ENCODE measurements at regions not wholly inside any gene's neighbourhood (a gene's known extent, or its start where the extent isn't known, plus 50 kb on each side); places are given as distances from the start of the nearest gene placed in this dataset.

- DNase-seq (ENCODE audit: low read depth in 2 of 2) = peak; percentile 7 to 8
These were observed 52.7 kb upstream of the ERCC6L2 start for GRCh38 chr9:95822583-95823431.

DNA sequence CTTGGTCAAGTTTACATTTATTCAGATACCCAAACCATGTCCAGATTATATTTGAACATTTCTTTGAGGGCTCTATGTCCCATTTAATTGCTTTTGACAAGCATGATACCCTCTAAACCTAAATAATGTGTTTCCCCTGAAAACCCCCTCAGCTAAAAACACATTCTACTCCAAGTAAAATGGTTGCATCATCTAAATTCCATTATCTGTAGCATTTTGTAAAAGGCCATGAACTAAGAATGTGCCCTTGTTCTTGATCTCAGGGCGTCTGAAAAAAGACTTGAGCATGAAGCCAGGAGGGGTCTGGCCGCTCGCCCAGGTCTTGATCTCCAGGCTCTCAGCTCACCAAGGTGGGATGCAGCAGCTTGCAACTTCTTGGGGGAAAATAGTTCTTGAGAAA is 53.5 kb upstream of the ERCC6L2 start:
- no peak for DNase-seq (ENCODE audit: low read depth in 2 of 2)

DNA sequence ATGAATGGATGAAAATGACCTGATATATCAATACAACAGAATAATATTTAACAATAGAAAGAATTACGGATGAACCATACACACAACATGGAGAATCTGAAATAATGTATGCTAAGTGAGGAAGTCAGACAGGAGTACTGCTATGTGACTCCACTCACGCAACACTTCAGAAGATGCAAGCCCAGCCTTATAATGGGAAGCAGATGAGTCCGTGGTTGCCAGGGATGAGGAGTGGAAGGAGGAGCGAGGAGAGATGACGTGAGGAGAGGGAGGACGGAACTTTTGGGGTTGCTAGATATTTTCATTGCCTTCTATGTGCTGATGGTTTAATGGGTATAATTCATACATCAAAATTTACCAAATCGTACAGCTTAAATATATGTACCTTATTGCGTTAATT is 55.4 kb upstream of the ERCC6L2 start:
- no peak for DNase-seq (ENCODE audit: low read depth in 2 of 2)

DNA sequence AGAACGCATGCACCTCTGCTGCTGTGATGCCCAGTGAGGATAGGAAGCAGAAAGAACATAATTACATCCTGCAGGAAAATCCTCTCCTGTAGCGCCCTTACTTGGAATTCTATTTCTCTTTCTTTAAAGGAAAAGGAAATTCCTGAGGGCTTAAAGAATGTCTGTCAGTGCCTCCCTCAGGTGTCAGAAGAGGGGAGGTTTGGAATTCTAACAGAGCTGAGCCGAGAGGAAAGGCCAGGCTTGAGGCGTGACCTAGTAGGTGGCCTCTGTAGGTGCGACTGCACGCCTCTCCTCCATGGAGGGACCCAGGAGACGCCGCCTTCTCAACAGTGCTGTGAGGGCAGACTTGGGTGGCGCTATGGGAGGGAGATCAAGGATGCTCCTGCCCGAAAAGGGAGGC is 55.9 kb upstream of the ERCC6L2 start:
- no peak for DNase-seq (ENCODE audit: low read depth in 2 of 2)

GRCh38 chr9:95817205-95817604 is 58.3 kb upstream of the ERCC6L2 start:
- no peak for DNase-seq (ENCODE audit: low read depth in 2 of 2)

DNA sequence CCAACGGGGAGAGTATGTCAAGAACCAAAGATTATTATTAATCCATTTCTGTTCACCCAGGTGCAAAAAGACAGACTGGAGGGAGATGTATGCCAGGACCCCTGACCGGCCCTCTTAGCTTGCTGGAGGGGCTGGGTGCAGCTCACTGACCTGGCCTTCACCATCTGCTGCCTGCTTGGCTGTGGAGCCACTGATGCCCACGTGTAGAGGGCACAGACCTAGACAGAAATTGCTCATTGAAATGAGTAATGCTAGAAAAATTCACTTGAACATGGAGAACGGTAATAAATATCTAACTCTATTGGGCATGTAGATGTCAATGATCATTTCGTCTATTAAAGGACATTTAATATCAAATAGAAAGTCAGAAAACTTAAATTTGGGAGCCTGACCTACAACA is 58.8 kb upstream of the ERCC6L2 start:
- DNase-seq (ENCODE audit: low read depth in 2 of 2) = no peak

DNA sequence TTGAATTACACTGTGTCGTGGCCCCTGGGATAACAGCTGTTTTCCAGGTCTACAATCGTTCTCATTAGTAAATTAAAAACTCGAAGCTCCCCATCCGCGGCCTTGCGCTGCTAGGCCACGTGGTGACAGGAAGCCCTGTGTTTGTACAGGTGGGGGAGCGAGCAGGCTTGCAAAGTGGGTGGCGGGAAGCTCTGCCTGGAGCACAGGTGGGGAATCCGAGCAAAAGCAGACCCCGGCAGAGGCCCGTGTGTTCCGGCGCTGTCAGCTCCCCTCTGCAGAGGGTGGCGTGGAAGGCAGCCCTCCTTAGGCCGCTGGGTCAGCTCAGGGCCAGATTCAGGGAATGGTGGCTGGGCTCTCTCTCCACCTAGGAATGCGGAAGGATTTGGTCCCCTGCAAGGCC is 59.5 kb upstream of the ERCC6L2 start:
- DNase-seq (ENCODE audit: low read depth in 2 of 2) = no peak

DNA sequence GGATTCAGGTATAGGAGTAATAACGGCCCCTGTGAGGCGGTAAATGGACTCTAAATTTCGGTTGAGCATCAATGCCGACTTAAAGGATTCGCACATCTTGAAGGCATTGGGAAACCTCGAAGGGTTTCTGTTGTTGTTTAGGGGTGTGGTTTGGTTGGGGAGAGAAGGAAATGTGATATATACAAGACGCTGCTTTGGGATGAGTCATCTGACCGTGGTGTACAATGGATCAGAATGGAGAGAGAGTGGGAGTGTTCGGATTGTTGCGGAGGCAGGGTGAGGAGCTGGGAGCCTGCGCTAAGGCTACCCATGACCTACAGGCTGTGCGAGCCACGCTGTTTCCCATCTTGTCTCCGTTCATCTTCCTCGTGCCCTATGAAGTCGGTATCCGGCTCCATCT is 60.4 kb upstream of the ERCC6L2 start:
- DNase-seq (ENCODE audit: low read depth in 2 of 2) = no peak

- DNase-seq (ENCODE audit: low read depth in 2 of 2) = no peak
These were observed 61.6 kb upstream of the ERCC6L2 start for GRCh38 chr9:95813923-95814322.

- no peak for DNase-seq (ENCODE audit: low read depth in 2 of 2)
These were observed 64.7 kb upstream of the ERCC6L2 start for GRCh38 chr9:95810814-95811213.

DNA sequence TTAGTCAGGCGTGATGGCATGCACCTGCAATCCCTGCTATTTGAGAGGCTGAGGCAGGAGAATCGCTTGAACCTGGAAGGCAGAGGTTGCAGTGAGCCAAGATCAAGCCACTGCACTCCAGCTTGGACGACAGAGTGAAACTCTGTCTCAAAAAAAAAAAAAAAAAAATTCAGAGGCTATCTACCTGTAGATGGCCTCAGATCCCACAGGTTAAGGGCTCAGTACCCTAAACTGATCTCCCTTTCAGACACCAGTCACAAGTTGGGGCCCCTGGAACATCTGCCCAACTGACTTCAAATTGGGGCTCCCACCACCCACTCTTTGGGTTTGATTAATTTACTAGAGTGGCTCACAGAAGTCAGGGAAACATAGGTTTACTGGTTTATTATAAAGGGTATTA is 65.4 kb upstream of the ERCC6L2 start:
- DNase-seq (ENCODE audit: low read depth in 2 of 2) = no peak

GRCh38 chr9:95809686-95810085 is 65.8 kb upstream of the ERCC6L2 start:
- DNase-seq (ENCODE audit: low read depth in 2 of 2) = no peak

GRCh38 chr9:95808011-95808410 is 67.5 kb upstream of the ERCC6L2 start:
- no peak for DNase-seq (ENCODE audit: low read depth in 2 of 2)

DNA sequence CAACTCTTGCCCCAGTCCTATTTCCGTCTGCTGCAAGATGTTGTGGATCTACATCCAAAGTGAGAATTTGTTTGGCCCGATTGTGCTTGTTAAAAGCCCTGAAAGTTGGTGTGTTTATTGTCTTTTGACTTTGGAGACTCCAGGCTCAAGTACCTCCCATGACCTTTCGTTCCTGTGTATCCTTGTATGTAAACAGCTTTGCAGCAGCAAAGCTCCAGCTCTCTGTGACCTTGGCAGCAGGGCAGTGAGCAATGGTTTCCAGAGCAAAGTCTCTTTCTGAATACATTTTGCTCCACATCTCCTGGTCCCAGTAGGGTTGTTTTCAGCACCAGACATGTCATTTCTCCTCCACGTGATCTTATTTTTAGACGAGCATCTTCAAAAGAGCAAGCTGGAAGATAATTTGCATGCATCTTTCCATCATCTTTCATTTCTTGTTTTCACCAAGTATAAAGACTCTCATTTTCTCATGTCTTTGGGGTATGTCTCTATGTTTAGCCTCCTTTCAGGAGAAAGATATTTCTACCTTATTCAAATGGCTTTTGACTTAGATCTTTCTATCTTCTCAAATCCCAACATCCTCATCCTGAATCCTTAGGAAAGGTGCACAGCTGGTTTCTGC is 68.1 kb upstream of the ERCC6L2 start:
- peak in 1 of 2 donors; percentile 9 for DNase-seq (ENCODE audit: low read depth in 2 of 2)

DNA sequence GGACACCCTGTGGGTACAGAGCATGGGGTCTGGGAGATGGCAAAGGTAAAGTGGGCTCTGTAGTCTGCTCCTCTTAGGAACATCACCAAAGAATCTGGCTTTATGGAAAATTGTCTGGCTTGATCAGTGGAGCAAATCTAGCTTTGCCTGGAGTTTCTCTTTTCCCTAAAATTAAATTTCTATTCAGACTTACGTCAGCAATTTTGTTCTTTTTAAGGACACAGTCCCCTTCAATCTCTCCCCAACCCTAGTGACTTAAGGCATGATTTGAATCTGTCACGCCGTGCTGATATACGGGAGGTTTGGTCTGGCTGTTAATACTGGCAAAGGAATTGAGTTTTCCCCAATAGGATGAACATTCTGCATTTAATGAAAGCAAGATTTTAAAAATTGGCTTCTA is 72.3 kb upstream of the ERCC6L2 start:
- DNase-seq (ENCODE audit: low read depth in 2 of 2) = no peak

- no peak for DNase-seq (ENCODE audit: low read depth in 2 of 2)
These were observed 73.7 kb upstream of the ERCC6L2 start for GRCh38 chr9:95801797-95802196.

DNA sequence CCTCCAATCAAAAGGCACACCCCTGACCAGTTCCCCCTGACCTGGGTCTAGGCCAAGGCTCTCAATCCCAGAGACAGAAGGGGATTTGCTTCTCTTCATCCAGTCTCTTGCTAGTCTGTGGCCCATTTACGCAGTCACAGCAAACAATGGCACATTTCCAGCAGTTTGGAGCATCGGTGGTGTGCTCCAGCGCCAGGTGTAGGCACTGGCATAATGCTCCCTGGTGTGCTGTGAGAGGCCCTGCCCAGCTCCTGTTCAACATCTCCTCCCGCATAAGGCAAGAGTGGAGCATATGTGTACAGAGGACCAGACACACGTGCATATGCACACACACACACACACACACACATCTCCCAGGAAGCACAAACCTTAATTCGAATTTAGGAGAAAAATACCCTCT is 79.5 kb upstream of the ERCC6L2 start:
- DNase-seq (ENCODE audit: low read depth in 2 of 2) = no peak

DNA sequence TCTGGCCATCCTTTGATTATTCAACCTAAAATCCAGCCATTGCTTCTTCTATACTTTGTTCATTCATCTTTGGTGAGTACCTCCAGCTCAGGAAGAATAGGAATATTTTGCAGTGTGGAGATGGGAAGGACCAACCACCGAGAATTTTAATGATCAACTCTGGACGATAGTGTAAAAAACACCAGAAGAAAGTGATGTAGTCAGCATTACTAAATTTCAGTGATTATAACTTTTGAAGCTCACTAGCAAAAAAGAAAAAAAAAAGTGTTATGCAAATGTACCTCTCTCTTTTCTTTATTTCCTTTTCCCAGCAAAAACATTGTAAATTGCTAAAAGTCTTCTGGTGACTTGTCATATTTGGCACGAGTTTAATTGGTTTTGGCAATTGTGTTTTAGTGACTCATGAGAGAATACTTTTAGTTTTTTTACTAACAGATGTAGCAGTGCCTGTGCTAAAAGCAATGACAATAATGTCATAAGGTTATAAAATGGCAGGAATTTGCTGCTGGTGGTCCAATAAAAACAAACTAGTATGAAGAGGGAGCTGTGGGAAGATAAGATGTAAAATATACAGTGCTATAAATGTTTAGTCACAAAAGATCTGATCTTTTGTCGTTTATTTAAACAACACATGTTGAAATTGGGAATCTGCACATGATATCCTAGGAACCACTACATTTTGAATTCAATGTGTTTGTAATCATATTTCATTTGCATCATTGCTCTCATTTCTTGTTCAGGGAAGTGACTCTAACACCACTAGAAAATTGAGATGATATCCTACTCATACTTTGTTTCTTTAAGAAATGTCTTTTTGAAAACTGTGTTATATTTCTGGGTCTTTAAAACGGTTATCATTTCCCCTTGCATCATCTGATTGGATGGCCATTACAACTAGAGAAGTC is 81.3 kb upstream of the ERCC6L2 start:
- DNase-seq (ENCODE audit: low read depth in 2 of 2) = no peak

DNA sequence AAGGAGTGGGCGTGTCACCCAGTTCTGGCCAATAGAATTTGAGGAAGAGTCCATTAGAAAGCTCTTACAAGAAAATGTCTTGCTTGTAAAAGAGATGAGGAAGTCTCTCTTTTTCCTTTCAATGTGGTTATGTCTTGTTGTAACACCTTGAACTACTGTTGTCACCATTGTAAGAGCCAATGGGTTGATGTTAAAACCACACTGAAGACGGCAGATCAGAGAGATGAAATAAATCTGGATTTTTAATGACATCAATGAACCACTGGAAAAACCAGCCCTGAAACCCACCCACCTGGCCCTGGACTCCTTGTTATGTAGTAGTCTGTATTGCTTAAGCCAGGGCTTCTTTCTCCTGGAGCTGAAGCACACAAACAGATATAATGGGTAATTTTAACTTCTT is 83.8 kb upstream of the ERCC6L2 start:
- DNase-seq (ENCODE audit: low read depth in 2 of 2) = no peak

DNA sequence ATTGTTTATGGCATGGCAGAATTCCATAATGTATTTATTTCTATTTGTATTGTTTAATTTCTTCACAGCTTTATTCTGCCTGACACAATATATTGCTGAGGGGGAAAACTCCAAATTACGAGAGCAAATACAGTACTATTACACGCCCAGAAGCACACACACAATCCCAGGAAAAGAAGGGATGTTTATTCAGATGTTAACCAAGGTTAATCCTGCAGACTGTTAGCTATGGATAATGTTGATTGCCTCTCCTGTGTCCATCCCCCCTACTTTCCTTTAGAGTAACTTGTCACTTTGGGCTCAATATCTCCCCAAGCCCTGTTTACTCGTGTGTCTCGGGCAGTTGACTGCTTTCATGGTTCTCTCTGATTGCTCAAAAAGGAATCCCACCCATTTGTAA is 84.2 kb upstream of the ERCC6L2 start:
- no peak for DNase-seq (ENCODE audit: low read depth in 2 of 2)

DNA sequence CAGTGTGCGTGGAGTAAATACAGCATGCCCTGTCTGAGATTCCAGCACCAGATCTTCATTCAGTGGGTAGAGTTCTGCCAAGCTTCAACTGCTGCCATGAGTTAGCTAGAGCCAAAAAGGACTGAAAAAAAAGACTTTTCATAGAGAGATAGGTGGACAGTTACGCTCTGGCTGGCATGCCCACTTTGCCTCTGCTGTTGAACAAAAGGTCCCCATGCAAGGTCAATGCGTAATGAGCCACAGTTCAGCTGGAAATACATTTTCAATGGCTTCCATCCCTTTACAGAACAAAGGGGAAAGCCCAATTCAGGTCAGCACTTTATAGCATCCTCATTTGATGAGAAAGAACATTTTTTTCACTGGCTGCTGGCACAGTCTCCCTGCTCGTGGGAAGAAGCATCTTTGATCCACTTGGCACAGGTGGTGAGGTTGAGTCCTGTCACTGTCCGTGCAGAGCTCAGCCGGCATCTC is 86.9 kb upstream of the ERCC6L2 start:
- DNase-seq (ENCODE audit: low read depth in 2 of 2) = no peak

GRCh38 chr9:95788021-95788420 is 87.5 kb upstream of the ERCC6L2 start:
- no peak for DNase-seq (ENCODE audit: low read depth in 2 of 2)
